A549 (cell line): ENCODE measurements at regions not wholly inside any gene's neighbourhood (a gene's known extent, or its start where the extent isn't known, plus 50 kb on each side); places are given as distances from the start of the nearest gene placed in this dataset.

Experiments used
- ATAC-seq, 2 experiments: fragments of 200-7000 bp in 1 of 2; fragments of >200 bp in 1 of 2; cut with Nextera tagmentation in 1 of 2; cut with Tn5 transposase in 1 of 2; 3 replicates each; pipeline versions ENCODE4 v1.8.0 to v1.9.1; 2018 to 2020; ENCODE audit warnings: mild to moderate bottlenecking in 1 of 2, moderate library complexity in 1 of 2
- CTCF ChIA-PET: fragments of 300-600 bp; sonication (Branson Sonifier 250); formaldehyde crosslinking; extraction: SDS; loops from one replicate; lab custom pipeline; 2021; ENCODE audit warnings: antibody characterized with exemption, inconsistent platforms; lab: Yijun Ruan, JAX
- POLR2A ChIA-PET: fragments of 350-600 bp; formaldehyde crosslinking; extraction: SDS; loops from one replicate; lab custom pipeline; 2021; ENCODE audit warnings: antibody characterized with exemption, inconsistent platforms; lab: Yijun Ruan, JAX
- DNase-seq, 2 experiments: peaks; one replicate each; pipeline versions ENCODE4 v3.0.0 to v3.0.0-alpha.2; 2011 to 2016; ENCODE audit warnings: low read depth in 1 of 2, low spot score in 1 of 2
- FAIRE-seq: peaks from 2 replicates; lab custom pipeline; 2011; peaks lifted over from hg19 to GRCh38; lab: Jason Lieb, UNC
- H3K27ac ChIP-seq, 2 experiments: fragments of >200 bp; sonication (Bioruptor Twin); formaldehyde crosslinking; 3 replicates each; pipeline ENCODE4 v1.5.1; 2016 to 2017
- H3K4me1 ChIP-seq: fragments of >200 bp; sonication (Bioruptor Twin); formaldehyde crosslinking; 3 replicates; pipeline ENCODE4 v1.6.1; 2016
- H3K4me2 ChIP-seq: fragments of >200 bp; sonication (Bioruptor Twin); formaldehyde crosslinking; 3 replicates; pipeline ENCODE4 v1.6.1; 2016
- H3K4me3 ChIP-seq: fragments of >200 bp; sonication (Bioruptor Twin); formaldehyde crosslinking; 3 replicates; pipeline ENCODE4 v1.5.1; 2016
- H3K9me3 ChIP-seq: fragments of >200 bp; sonication (Bioruptor Twin); formaldehyde crosslinking; 3 replicates; pipeline ENCODE4 v1.6.1; 2016
- BHLHE40 ChIP-seq: IDR thresholded peaks from 2 replicates; pipeline ENCODE4 v1.6.1; 2012; ENCODE audit warnings: low read depth, low read length, inconsistent platforms
- CHD2 ChIP-seq: fragments of 150-350 bp; IDR thresholded peaks from 2 replicates; pipeline ENCODE4 v1.6.1; 2014; ENCODE audit warnings: low read length; ENCODE audit not compliant: partially characterized antibody
- FOSB ChIP-seq: fragments of 250-450 bp; sonication (Bioruptor Pico); IDR thresholded peaks from 2 replicates; pipeline ENCODE4 v1.5.0; 2020; ENCODE audit warnings: mild to moderate bottlenecking, moderate library complexity
- FOSL2 ChIP-seq, 2 experiments: fragments of 450-650 bp in 1 of 2; fragments of >200 bp in 1 of 2; sonication (Bioruptor Twin) in 1 of 2; formaldehyde crosslinking; IDR thresholded peaks; 2 replicates each; pipeline versions ENCODE4 v1.5.0 to v1.6.1; 2016 to 2020; ENCODE audit warnings: mild to moderate bottlenecking in 1 of 2, moderate library complexity in 1 of 2
- FOXS1 ChIP-seq: fragments of 250-450 bp; sonication (Bioruptor Pico); IDR thresholded peaks from 2 replicates; pipeline ENCODE4 v1.5.0; 2020; ENCODE audit warnings: mild to moderate bottlenecking, moderate library complexity
- HEYL ChIP-seq: fragments of 250-450 bp; sonication (Bioruptor Pico); IDR thresholded peaks from 2 replicates; pipeline ENCODE4 v1.8.0; 2021; ENCODE audit warnings: mild to moderate bottlenecking, moderate library complexity
- HOXB13 ChIP-seq: fragments of 250-450 bp; sonication (Bioruptor Pico); IDR thresholded peaks from 2 replicates; pipeline ENCODE4 v1.5.0; 2020; ENCODE audit warnings: low read depth, mild to moderate bottlenecking, moderate library complexity
- KDM5A ChIP-seq: fragments of 200-600 bp; sonication (generic); IDR thresholded peaks from 2 replicates; pipeline ENCODE4 v1.6.1; 2016; ENCODE audit warnings: antibody characterized with exemption, mild to moderate bottlenecking
- MAZ ChIP-seq: fragments of 150-350 bp; IDR thresholded peaks from 2 replicates; pipeline ENCODE4 v1.6.1; 2014; ENCODE audit warnings: antibody characterized with exemption, low read depth, low read length, borderline replicate concordance
- MYC ChIP-seq: IDR thresholded peaks from 2 replicates; pipeline ENCODE4 v1.6.1; 2012; ENCODE audit warnings: mild to moderate bottlenecking, inconsistent platforms, low read length, improper control_type of control experiment, borderline replicate concordance
- NFE2L2 ChIP-seq: fragments of 150-350 bp; conservative IDR thresholded peaks from 2 replicates; pipeline ENCODE4 v1.6.1; 2014; ENCODE audit warnings: low read length
- RFX5 ChIP-seq: fragments of 450-650 bp; IDR thresholded peaks from 2 replicates; pipeline ENCODE4 v1.7.1; 2014; ENCODE audit warnings: antibody characterized with exemption, mild to moderate bottlenecking, moderate library complexity
- RNF2 ChIP-seq: fragments of 200-600 bp; sonication (generic); IDR thresholded peaks from 2 replicates; pipeline ENCODE4 v1.6.1; 2016; ENCODE audit warnings: low read depth, mild to moderate bottlenecking, antibody characterized with exemption, moderate library complexity, borderline replicate concordance
- TFCP2L1 ChIP-seq: fragments of 250-450 bp; sonication (Bioruptor Pico); IDR thresholded peaks from 2 replicates; pipeline ENCODE4 v1.5.0; 2021; ENCODE audit warnings: mild to moderate bottlenecking
- TP53 ChIP-seq: fragments of 250-450 bp; sonication (Bioruptor Pico); IDR thresholded peaks from 2 replicates; pipeline ENCODE4 v1.5.0; 2021; ENCODE audit warnings: mild to moderate bottlenecking, moderate library complexity
- ZC3H11A ChIP-seq: fragments of 450-650 bp; IDR thresholded peaks from 2 replicates; pipeline ENCODE4 v1.6.1; 2014; ENCODE audit warnings: antibody characterized with exemption, mild to moderate bottlenecking
- WGBS: methylation state at CpG from one replicate; pipeline ENCODE4 v1.1.6; 2017; ENCODE audit errors: missing lambda C conversion rate; 5-methylcytosine and 5-hydroxymethylcytosine counted together
- TF ChIP-seq, protein P1 (sequence below): fragments of 250-450 bp; sonication (Bioruptor Pico); IDR thresholded peaks from 2 replicates; pipeline ENCODE4 v1.5.0; 2021; ENCODE audit warnings: mild to moderate bottlenecking, moderate library complexity, borderline replicate concordance
- TF ChIP-seq, protein P2 (sequence below): IDR thresholded peaks from 2 replicates; pipeline ENCODE4 v1.6.1; 2012
- TF ChIP-seq, protein P3 (sequence below): fragments of >200 bp; sonication (Bioruptor Twin); formaldehyde crosslinking; IDR thresholded peaks from 2 replicates; pipeline ENCODE4 v1.6.1; 2016
- TF ChIP-seq, protein P4 (sequence below): fragments of >200 bp; sonication (Bioruptor Twin); formaldehyde crosslinking; IDR thresholded peaks from 3 replicates; pipeline ENCODE4 v1.5.1; 2016
- TF ChIP-seq, protein P5 (sequence below): fragments of 250-450 bp; sonication (Bioruptor Pico); IDR thresholded peaks from 2 replicates; pipeline ENCODE4 v1.5.0; 2020; ENCODE audit warnings: low read depth, mild to moderate bottlenecking, moderate library complexity

DNA sequence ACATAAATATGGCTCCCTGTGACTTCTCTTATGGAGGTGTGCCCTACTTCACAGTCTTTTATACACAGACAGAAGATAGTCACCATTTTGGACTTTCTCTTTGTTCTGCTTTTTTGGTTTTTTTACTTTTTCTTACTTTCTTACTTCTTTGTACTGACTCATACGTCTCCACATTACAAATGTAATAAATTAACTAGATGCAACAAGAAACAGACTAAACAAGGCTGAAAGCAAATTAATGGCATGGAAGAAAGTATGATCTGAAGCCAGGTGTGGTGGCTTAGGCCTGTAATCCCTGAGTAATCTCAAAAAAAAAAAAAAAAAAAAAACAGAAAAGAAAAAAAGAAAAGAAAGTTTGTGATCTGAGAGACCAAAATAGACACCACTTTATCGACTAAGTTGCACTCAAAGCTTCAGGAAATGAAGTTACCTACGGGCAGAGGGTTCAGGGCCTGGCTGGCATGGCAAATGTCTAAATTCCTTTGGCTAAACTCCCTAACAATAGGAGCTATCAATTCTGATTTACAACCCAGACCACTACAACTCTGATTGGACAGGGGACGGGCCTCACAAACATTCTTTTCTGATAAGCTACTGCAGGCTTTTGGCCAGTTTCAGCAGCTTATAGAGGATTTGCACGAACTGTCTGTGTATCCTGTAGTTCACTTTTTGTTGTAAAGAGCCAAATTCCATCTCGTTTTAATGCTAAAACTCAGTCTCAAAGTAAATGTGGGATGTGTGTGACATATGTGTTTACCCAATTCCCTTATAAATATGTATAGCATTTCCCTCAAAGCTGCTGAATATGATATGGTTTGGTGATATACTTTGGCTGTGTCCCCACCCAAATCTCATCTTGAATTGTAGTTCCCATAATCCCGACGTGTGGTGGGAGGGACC lies 129.1 kb downstream of the SEPTIN14 start:
- H3K4me2 ChIP-seq = no peak overlapping the region
- ChIA-PET CTCF (no interaction called here), POLR2A (no interaction called here)
- FAIRE-seq (no peak), DNase-seq (no peak), ATAC-seq (no peak)
- H3K4me1 ChIP-seq = no peaks in the 10 kb centered on the region
- no peak overlapping the region for H3K4me3 ChIP-seq
- TF ChIP-seq TFCP2L1 (CRISPR knock-in tag) (no peak), MYC (no peak)
- WGBS = 25% methylated on average over 8 of the region's 8 CpGs
- H3K9me3 ChIP-seq = no peaks in the 10 kb centered on the region
- H3K27ac ChIP-seq = no peak overlapping the region

DNA sequence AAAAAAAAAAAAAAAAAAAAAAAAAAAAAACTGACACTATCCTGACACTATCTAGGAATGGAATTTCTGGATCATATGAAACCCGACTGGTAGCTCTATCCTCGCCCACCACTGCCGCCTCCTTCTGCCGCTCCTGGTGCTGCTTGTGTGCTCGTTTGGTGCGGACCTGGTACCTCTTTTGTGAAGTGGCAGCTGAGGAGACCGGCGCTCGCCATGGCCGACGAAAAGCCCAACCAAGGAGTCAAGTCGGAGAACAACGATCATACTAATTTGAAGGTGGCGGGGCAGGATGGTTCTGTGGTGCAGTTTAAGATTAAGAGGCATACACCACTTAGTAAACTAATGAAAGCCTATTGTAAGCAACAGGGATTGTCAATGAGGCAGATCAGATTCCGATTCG lies 130.6 kb downstream of the SEPTIN14 start:
- DNase-seq (no peak), ATAC-seq (no peak)
- CTCF ChIA-PET = no interaction called here
- no peak overlapping the region for H3K4me2 ChIP-seq
- H3K4me1 ChIP-seq = no peaks in the 10 kb centered on the region
- no peak overlapping the region for H3K4me3 ChIP-seq
- TF ChIP-seq RFX5 (no peak), MAZ (no peak), NFE2L2 (no peak), CHD2 (no peak), FOSB (CRISPR knock-in tag) (no peak), FOXS1 (CRISPR knock-in tag) (no peak), HOXB13 (CRISPR knock-in tag) (no peak), RNF2 (no peak), TP53 (no peak), BHLHE40 (no peak), ZC3H11A (no peak), FOSL2 (IDR thresholded peaks at IDR 0.05) (no peak), FOSL2 (CRISPR knock-in tag; IDR thresholded peaks at IDR 0.05) (no peak), KDM5A (no peak), HEYL (no peak)
- TF ChIP-seq, protein P1, sequence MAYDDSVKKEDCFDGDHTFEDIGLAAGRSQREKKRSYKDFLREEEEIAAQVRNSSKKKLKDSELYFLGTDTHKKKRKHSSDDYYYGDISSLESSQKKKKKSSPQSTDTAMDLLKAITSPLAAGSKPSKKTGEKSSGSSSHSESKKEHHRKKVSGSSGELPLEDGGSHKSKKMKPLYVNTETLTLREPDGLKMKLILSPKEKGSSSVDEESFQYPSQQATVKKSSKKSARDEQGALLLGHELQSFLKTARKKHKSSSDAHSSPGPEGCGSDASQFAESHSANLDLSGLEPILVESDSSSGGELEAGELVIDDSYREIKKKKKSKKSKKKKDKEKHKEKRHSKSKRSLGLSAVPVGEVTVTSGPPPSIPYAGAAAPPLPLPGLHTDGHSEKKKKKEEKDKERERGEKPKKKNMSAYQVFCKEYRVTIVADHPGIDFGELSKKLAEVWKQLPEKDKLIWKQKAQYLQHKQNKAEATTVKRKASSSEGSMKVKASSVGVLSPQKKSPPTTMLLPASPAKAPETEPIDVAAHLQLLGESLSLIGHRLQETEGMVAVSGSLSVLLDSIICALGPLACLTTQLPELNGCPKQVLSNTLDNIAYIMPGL (CRISPR knock-in tag) = no peak
- TF ChIP-seq, protein P2, sequence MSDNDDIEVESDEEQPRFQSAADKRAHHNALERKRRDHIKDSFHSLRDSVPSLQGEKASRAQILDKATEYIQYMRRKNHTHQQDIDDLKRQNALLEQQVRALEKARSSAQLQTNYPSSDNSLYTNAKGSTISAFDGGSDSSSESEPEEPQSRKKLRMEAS = no peak
- TF ChIP-seq, protein P3, sequence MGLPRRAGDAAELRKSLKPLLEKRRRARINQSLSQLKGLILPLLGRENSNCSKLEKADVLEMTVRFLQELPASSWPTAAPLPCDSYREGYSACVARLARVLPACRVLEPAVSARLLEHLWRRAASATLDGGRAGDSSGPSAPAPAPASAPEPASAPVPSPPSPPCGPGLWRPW = no peak
- TF ChIP-seq, protein P4, sequence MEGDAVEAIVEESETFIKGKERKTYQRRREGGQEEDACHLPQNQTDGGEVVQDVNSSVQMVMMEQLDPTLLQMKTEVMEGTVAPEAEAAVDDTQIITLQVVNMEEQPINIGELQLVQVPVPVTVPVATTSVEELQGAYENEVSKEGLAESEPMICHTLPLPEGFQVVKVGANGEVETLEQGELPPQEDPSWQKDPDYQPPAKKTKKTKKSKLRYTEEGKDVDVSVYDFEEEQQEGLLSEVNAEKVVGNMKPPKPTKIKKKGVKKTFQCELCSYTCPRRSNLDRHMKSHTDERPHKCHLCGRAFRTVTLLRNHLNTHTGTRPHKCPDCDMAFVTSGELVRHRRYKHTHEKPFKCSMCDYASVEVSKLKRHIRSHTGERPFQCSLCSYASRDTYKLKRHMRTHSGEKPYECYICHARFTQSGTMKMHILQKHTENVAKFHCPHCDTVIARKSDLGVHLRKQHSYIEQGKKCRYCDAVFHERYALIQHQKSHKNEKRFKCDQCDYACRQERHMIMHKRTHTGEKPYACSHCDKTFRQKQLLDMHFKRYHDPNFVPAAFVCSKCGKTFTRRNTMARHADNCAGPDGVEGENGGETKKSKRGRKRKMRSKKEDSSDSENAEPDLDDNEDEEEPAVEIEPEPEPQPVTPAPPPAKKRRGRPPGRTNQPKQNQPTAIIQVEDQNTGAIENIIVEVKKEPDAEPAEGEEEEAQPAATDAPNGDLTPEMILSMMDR = no peak
- TF ChIP-seq, protein P5, sequence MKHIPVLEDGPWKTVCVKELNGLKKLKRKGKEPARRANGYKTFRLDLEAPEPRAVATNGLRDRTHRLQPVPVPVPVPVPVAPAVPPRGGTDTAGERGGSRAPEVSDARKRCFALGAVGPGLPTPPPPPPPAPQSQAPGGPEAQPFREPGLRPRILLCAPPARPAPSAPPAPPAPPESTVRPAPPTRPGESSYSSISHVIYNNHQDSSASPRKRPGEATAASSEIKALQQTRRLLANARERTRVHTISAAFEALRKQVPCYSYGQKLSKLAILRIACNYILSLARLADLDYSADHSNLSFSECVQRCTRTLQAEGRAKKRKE (CRISPR knock-in tag) = no peak
- TF ChIP-seq, all 56 proteins: peak for 0
- no peaks in the 10 kb centered on the region for H3K9me3 ChIP-seq
- H3K27ac ChIP-seq = no peak overlapping the region
- POLR2A ChIA-PET = no interaction called here
- no peak for FAIRE-seq
- WGBS = 76% methylated on average over 16 of the region's 16 CpGs
